ENCODE measurements at regions not wholly inside any gene's neighbourhood (a gene's known extent, or its start where the extent isn't known, plus 50 kb on each side); places are given as distances from the start of the nearest gene placed in this dataset.

GRCh38 chr22:48886604-48887393 lies 940.9 kb downstream of the BRD1 start:
- Histone ChIP-seq H3K4me3 (replicated peaks in 1 of 3; ENCODE audit: insufficient read depth in 1 of 3, low read depth in 2 of 3, low read length in 3 of 3) (no peak overlapping the region), H3K27me3 (ENCODE audit: control insufficient read depth in 1 of 2, insufficient read depth in 2 of 2, low read length in 2 of 2) (peaks cover 1 to 24% of the 10 kb centered on the region in 2 experiments; a peak in 3 of 5 replicates), H3K79me2 (ENCODE audit: insufficient read depth, low read length) (no peaks in the 10 kb centered on the region), H2AFZ (ENCODE audit: low read length) (no peak overlapping the region), H3K36me3 (replicated peaks in 1 of 2; ENCODE audit: control insufficient read depth in 1 of 2, insufficient read depth in 2 of 2, low read length in 2 of 2) (no peaks in the 10 kb centered on the region), H3K9ac (ENCODE audit: insufficient read depth, low read depth, low read length) (no peak overlapping the region), H3K4me2 (ENCODE audit: low read depth, low read length) (no peak overlapping the region), H3K9me3 (ENCODE audit: low read length) (no peaks in the 10 kb centered on the region), H3K27ac (ENCODE audit: extremely low read length, insufficient read depth, low read length) (no peak overlapping the region), H4K20me1 (ENCODE audit: insufficient read depth, low read length) (no peaks in the 10 kb centered on the region), H3K4me1 (ENCODE audit: insufficient read depth, low read length) (no peaks in the 10 kb centered on the region)
- intact Hi-C loops (cut with micrococcal nuclease; ENCODE audit: unreplicated experiment) (no loop called here), in situ Hi-C loops (cut with HindIII; ENCODE audit: extremely low pct_ligation_motif_present, low pct_unique_long_range_greater_than_20kb) (no loop called here)
- FAIRE-seq = no peak
- BruUV-seq (replicated peaks) = no TSS peak
- 18% methylated on average over 12 of the region's 22 CpGs for WGBS (ENCODE audit: low lambda C conversion rate)
- ChIA-PET CTCF (ENCODE audit: low intra/inter-chr PET ratio, low total read pairs) (no interaction called here), POLR2A (no interaction called here)
- ATAC-seq = no peak
- DNase-seq (ENCODE audit: low spot score) = no peak
- no peak for TF ChIP-seq ZNF674 (CRISPR knock-in tag; IDR thresholded peaks at IDR 0.05; ENCODE audit: low read depth)
- no peak for TF ChIP-seq AGO1 (IDR thresholded peaks at IDR 0.05; ENCODE audit: low read depth, low read length, poor library complexity, severe bottlenecking)
- no peak for TF ChIP-seq RFX3 (CRISPR knock-in tag; IDR thresholded peaks at IDR 0.05)
- no peak for TF ChIP-seq ZFY (CRISPR knock-in tag; IDR thresholded peaks at IDR 0.05)
- no peak for TF ChIP-seq ELF4 (CRISPR knock-in tag; IDR thresholded peaks at IDR 0.05; ENCODE audit: borderline replicate concordance)
- no peak for TF ChIP-seq ZNF354B (CRISPR knock-in tag; IDR thresholded peaks at IDR 0.05)
- no peak for TF ChIP-seq ZNF503 (CRISPR knock-in tag; IDR thresholded peaks at IDR 0.05)
- no peak for TF ChIP-seq PPARG (CRISPR knock-in tag; conservative IDR thresholded peaks at IDR 0.05)
- no peak for TF ChIP-seq ARID2 (CRISPR knock-in tag; IDR thresholded peaks at IDR 0.05; ENCODE audit: borderline replicate concordance)
- no peak for TF ChIP-seq ZBTB7A (CRISPR knock-in tag; IDR thresholded peaks at IDR 0.05)
- TF ChIP-seq NFKB2 (CRISPR knock-in tag; IDR thresholded peaks at IDR 0.05; ENCODE audit: borderline replicate concordance) = no peak
- no peak for TF ChIP-seq ZNF550 (CRISPR knock-in tag; IDR thresholded peaks at IDR 0.05; ENCODE audit: borderline replicate concordance)
- TF ChIP-seq FOSL1 (CRISPR knock-in tag; IDR thresholded peaks at IDR 0.05; ENCODE audit: borderline replicate concordance) = no peak
- TF ChIP-seq RORA (CRISPR knock-in tag; IDR thresholded peaks at IDR 0.05) = no peak

Data from HepG2 (cell line).